ENCODE measurements at regions not wholly inside any gene's neighbourhood (a gene's known extent, or its start where the extent isn't known, plus 50 kb on each side); places are given as distances from the start of the nearest gene placed in this dataset.

DNA sequence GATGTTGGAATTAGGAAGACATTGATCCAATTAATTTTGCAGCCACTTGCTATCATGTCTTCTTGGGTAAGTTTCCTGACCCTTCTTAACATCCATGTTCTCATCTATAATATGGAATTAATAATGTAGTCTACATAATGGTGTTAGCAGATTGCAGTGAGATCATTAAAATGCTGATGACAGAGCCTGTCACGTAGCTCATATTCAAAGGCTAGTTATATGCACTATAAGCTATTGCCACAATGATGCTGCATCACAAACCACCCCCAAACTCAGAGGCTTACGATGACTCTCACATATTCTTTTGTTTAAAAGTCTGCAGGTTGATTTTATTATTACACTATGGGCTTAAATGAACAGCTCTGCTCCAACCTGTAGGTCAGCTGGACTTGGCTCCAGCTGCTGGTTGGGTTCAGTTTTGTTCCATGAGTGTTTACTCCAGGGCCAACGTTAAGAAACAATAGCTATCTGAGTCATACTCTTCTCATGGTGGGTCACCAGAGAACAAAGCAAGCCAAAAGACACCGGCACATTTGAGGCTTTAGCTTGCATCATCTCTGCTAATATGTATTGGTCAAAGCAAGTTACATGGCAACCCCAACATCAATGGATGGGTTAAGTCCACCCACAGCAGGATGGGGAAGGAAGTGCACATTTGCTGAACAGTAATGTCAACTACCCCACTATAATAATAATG is 250.0 kb upstream of the SLCO3A1 start:
- TF ChIP-seq, protein P1, sequence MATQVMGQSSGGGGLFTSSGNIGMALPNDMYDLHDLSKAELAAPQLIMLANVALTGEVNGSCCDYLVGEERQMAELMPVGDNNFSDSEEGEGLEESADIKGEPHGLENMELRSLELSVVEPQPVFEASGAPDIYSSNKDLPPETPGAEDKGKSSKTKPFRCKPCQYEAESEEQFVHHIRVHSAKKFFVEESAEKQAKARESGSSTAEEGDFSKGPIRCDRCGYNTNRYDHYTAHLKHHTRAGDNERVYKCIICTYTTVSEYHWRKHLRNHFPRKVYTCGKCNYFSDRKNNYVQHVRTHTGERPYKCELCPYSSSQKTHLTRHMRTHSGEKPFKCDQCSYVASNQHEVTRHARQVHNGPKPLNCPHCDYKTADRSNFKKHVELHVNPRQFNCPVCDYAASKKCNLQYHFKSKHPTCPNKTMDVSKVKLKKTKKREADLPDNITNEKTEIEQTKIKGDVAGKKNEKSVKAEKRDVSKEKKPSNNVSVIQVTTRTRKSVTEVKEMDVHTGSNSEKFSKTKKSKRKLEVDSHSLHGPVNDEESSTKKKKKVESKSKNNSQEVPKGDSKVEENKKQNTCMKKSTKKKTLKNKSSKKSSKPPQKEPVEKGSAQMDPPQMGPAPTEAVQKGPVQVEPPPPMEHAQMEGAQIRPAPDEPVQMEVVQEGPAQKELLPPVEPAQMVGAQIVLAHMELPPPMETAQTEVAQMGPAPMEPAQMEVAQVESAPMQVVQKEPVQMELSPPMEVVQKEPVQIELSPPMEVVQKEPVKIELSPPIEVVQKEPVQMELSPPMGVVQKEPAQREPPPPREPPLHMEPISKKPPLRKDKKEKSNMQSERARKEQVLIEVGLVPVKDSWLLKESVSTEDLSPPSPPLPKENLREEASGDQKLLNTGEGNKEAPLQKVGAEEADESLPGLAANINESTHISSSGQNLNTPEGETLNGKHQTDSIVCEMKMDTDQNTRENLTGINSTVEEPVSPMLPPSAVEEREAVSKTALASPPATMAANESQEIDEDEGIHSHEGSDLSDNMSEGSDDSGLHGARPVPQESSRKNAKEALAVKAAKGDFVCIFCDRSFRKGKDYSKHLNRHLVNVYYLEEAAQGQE (IDR thresholded peaks at IDR 0.05; ENCODE audit: low read depth): no peak
- no peak for TF ChIP-seq TAF1 (IDR thresholded peaks at IDR 0.05; ENCODE audit: low read depth)
- TF ChIP-seq TCF12 (IDR thresholded peaks at IDR 0.05; ENCODE audit: low read depth): no peak
- no peak for TF ChIP-seq EP300 (IDR thresholded peaks at IDR 0.05; ENCODE audit: borderline replicate concordance)
- TF ChIP-seq RAD21 (IDR thresholded peaks at IDR 0.05; ENCODE audit: low read depth): no peak

DNA sequence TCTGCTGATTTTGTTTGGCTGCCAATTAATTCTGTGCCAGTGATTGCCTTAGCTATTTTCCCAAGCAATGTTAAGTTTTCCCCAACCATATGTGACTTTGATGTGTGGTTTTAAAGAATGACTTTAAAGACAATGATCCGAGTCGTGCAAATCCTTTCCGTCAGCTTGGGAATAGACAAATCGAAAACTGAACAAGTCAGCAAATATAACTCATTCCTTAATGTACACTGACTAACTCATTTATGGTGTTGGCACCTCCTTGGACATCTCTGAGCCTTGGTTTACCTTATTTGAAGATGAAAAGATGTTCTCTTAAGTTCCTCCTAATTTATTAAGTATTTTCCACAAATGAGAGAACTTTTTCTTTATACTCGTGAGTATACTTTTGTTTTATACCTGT is 249.4 kb upstream of the SLCO3A1 start:
- no peak for TF ChIP-seq NFIC (IDR thresholded peaks at IDR 0.05)
- TF ChIP-seq, protein P1 (IDR thresholded peaks at IDR 0.05; ENCODE audit: low read depth): no peak
- TF ChIP-seq FOXM1 (IDR thresholded peaks at IDR 0.05; ENCODE audit: borderline replicate concordance, low read depth): no peak
- no peak for TF ChIP-seq YY1 (IDR thresholded peaks at IDR 0.05; ENCODE audit: low read depth)
- TF ChIP-seq EGR1 (IDR thresholded peaks at IDR 0.05): no peak
- TF ChIP-seq, protein P2, sequence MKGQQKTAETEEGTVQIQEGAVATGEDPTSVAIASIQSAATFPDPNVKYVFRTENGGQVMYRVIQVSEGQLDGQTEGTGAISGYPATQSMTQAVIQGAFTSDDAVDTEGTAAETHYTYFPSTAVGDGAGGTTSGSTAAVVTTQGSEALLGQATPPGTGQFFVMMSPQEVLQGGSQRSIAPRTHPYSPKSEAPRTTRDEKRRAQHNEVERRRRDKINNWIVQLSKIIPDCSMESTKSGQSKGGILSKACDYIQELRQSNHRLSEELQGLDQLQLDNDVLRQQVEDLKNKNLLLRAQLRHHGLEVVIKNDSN (IDR thresholded peaks at IDR 0.05): no peak
- no peak for TF ChIP-seq CREB1 (IDR thresholded peaks at IDR 0.05; ENCODE audit: low read depth)
- TF ChIP-seq EP300 (IDR thresholded peaks at IDR 0.05; ENCODE audit: borderline replicate concordance): no peak
- no peak for TF ChIP-seq TCF12 (IDR thresholded peaks at IDR 0.05; ENCODE audit: low read depth)
- TF ChIP-seq RAD21 (IDR thresholded peaks at IDR 0.05; ENCODE audit: low read depth): no peak
- TF ChIP-seq, protein P3, sequence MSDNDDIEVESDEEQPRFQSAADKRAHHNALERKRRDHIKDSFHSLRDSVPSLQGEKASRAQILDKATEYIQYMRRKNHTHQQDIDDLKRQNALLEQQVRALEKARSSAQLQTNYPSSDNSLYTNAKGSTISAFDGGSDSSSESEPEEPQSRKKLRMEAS (IDR thresholded peaks at IDR 0.05): no peak

DNA sequence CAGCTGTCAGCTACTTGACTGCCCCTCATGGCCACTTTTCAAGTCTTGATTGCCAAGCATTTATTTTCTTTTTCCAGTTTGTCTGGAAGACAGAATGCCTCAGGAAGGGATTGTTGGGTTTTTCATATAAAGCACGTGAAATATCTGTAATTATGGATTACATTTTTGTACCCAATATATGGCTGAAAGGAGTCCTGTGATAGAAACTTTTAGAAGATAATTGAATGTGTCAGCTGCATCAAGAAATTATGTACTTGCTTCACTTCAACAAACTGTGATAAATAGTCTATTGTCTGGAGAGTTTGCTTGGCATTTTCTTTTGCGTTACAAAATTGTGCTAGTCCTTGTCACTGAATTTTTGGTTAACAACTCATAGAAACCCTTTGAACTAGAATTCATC is 247.9 kb upstream of the SLCO3A1 start:
- TF ChIP-seq, protein P2 (IDR thresholded peaks at IDR 0.05): no peak
- TF ChIP-seq FOXM1 (IDR thresholded peaks at IDR 0.05; ENCODE audit: borderline replicate concordance, low read depth) (no peak), TEAD4 (IDR thresholded peaks at IDR 0.05) (no peak), ZBTB7A (IDR thresholded peaks at IDR 0.05; ENCODE audit: low read depth) (no peak), TAF1 (IDR thresholded peaks at IDR 0.05; ENCODE audit: low read depth) (no peak), CEBPB (IDR thresholded peaks at IDR 0.05) (no peak), EGR1 (IDR thresholded peaks at IDR 0.05) (no peak), EP300 (IDR thresholded peaks at IDR 0.05; ENCODE audit: borderline replicate concordance) (no peak)
- TF ChIP-seq, protein P3 (IDR thresholded peaks at IDR 0.05): no peak

DNA sequence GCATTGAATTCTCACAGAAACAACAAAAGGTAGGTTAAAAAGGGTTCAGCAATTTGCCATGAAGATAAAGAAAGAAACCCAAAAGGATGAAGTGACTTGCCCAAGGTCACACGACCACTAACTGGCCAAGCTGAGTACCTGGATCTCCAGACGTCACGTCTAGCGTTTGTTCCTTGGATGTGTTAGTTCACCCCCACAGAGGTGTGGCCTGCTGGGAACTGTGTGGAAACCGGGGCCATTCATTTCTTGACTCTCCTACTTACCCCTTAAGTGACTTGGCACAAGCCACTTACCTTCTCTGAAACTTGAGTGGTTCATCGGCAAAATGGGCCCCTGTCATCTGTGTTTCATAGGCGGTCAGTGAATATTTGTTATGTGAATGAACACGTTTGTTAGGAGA is 244.3 kb upstream of the SLCO3A1 start:
- TF ChIP-seq RAD21 (IDR thresholded peaks at IDR 0.05; ENCODE audit: low read depth) (no peak), NFIC (IDR thresholded peaks at IDR 0.05) (no peak), CEBPB (IDR thresholded peaks at IDR 0.05) (no peak), ZBTB7A (IDR thresholded peaks at IDR 0.05; ENCODE audit: low read depth) (no peak), CREB1 (IDR thresholded peaks at IDR 0.05; ENCODE audit: low read depth) (no peak), EGR1 (IDR thresholded peaks at IDR 0.05) (no peak), YY1 (IDR thresholded peaks at IDR 0.05; ENCODE audit: low read depth) (no peak), TEAD4 (IDR thresholded peaks at IDR 0.05) (no peak), TCF12 (IDR thresholded peaks at IDR 0.05; ENCODE audit: low read depth) (no peak), EP300 (IDR thresholded peaks at IDR 0.05; ENCODE audit: borderline replicate concordance) (no peak), FOXM1 (IDR thresholded peaks at IDR 0.05; ENCODE audit: borderline replicate concordance, low read depth) (no peak)
- TF ChIP-seq, protein P1 (IDR thresholded peaks at IDR 0.05; ENCODE audit: low read depth): no peak
- TF ChIP-seq, protein P2 (IDR thresholded peaks at IDR 0.05): no peak
- TF ChIP-seq, protein P3 (IDR thresholded peaks at IDR 0.05): no peak
